H1 (cell line): ENCODE measurements at regions not wholly inside any gene's neighbourhood (a gene's known extent, or its start where the extent isn't known, plus 50 kb on each side); places are given as distances from the start of the nearest gene placed in this dataset.

Experiments used
- CHD7 ChIP-seq: fragments of 300-600 bp; sonication (generic); IDR thresholded peaks from 2 replicates; pipeline ENCODE4 v1.7.1; 2012; ENCODE audit warnings: low read length, moderate library complexity, mild to moderate bottlenecking, inconsistent platforms; ENCODE audit not compliant: insufficient replicate concordance
- NRF1 ChIP-seq: IDR thresholded peaks from 2 replicates; pipeline ENCODE4 v1.6.1; 2011; ENCODE audit warnings: mild to moderate bottlenecking, low read depth, low read length, improper control_type of control experiment

GRCh38 chr13:34104853-34105252 is 286.9 kb downstream of the RFC3 start (continued):
- TF ChIP-seq CHD7 (no peak), NRF1 (no peak)
